GM21423 (cell line): ENCODE measurements at regions not wholly inside any gene's neighbourhood (a gene's known extent, or its start where the extent isn't known, plus 50 kb on each side); places are given as distances from the start of the nearest gene placed in this dataset.

ENCODE experiments used
- ATAC-seq: cut with Tn5 transposase; IDR thresholded peaks from one replicate; pipeline ENCODE4 v1.9.1; 2021; ENCODE audit warnings: mild to moderate bottlenecking, moderate library complexity; ENCODE audit not compliant: unreplicated experiment

DNA sequence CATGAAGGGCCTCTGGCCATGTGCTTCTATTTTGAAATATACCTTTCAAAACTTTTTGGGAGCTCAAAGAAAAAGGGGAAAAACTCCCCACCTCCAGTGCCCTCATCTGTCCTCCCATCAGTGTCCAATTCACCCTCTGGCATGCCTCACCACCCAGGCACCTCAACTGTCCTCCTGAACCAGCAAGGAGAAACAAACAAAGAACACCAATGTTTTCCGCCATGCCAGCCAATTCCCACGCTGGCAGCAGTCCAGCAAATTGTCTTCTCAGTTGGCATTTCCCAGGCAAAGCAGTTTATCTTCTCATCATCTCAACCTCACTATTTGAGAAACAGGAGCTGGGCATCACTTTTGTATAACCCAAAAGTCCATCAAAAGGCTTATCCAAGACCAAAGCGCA, 496.9 kb downstream of the SOX6 start:
- ATAC-seq, result no peak

DNA sequence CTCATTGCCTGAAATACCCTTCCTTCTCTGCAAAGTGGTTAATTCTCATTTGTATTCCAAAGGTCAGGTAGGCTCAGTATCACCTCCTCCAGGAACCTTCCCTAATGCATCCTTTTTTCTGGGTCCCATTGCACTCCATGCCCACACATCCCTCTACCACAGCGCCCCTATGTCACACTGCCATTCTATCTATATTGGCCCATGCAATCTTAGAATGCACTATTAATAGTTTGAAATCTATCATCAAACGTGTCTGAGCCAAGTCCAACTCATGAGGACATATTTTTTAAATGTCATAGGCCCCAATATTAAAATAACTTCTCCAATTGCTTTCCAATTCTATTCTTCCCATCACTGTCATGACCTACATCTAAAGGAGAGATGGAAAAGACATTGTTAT, 495.1 kb downstream of the SOX6 start:
- ATAC-seq, result no peak

DNA sequence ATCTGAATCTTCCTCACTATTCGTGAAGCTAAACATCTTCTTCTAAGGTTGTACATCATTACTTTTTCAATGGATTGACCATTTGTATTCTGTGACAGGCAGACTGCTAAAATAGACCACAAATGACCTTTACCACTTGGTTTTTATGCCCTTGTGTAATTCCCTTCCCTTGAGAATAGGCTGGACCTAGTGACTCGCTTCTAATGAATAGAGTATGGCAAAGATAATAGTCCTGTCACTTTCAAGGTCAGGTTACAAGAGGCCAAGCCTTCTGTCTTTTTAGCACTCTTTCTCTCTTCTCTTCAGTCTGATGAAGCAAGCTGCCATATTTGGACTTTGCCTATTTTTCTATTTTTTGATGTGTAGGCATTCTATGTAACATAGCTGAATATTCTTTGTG, 492.9 kb downstream of the SOX6 start:
- no peak for ATAC-seq

DNA sequence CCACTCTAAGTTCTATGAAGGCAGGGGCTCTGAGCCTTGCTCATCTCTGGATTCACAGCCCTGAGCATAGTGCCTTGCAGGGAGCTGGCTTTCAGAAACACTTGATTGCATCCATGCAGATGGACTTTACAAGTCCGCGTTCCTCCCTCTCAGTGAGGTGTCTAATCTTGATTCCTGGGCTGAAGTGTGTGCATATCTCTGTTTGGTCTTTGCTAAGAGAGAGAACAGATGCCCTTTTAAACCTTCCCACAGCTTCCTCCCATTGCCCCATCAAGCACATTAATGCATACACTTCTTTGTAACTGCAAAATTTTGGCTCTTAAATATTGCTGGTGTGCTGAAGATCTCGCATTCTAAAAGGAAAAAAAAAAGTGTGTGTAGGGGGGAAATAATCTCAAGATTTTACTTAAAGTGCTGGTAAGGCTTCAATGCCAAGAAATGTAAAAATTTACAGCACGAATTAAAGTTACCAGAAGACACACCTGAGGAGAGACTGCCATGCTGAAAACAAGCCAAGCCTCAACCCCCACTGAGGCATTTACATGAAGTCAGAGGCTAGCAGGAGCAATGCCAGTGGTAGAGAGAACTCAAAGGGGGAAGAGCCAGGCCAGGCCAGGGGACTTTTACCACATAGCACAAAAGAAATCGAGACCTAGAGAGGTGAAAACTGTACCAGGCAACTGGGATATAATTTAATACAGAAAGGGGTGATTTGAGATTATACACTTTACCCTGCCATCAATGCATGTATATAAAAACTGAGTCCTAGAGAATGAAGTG, 492.1 kb downstream of the SOX6 start:
- ATAC-seq, result no peak

DNA sequence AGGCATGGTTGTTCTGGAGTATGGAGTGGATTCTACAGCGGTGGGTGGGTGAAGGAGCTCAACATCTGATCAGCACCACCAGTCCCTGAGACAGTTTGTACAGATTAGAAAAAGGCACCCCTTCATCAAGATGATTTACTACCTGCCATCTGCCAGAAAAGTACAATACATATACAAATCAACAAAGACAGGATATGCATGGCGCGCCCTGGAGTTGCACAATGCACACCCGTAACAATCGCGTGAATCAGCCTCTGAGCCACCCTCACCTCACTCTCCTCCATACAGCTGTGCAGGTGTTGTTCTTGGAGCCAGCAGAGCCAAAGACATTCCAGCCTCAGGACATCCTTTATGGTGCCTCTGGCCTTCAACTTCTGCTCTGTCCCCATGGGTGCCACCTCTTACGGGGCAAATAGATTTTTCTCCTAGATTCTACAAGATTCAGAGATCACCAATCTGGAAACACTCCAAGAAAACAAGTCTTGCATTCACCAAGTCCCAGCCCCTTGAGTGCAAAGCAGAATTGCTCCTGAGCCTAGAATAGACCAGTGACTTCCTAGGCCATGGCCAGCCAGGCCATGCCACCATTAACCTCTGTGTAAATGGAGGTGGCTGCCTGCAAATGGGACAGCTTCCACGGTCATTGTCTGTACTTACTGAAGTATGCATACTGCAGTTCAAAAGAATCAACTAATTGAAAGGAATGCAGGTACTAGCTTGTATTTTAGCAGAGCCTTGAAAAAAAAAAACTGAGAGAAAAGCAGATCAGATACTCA, 490.9 kb downstream of the SOX6 start:
- no peak for ATAC-seq

- ATAC-seq, result no peak
Observed at GRCh38 chr11:15867871-15868270, 488.5 kb downstream of the SOX6 start.

- no peak for ATAC-seq
Observed at GRCh38 chr11:15870911-15871310, 485.4 kb downstream of the SOX6 start.

GRCh38 chr11:15871904-15872626, 484.3 kb downstream of the SOX6 start:
- ATAC-seq, result no peak

DNA sequence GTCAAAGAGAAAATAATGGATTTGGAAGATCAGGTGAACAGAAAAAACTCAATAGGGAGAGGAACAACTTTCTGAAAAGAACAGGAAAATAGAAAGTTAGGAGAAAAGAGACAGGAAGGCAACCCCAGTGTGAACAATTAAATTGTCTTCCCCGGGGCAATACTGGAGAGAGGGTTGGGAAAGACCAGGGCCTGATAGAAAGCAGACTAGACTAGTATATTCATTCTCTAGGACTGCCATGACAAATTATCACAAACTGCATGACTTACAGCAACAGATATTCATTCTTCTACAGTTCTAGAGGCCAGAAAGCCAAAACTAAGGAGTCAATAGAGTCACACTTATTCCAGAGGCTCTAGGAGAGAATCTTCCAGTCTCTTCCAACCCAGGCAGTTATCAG, 482.8 kb downstream of the SOX6 start:
- ATAC-seq, result no peak

DNA sequence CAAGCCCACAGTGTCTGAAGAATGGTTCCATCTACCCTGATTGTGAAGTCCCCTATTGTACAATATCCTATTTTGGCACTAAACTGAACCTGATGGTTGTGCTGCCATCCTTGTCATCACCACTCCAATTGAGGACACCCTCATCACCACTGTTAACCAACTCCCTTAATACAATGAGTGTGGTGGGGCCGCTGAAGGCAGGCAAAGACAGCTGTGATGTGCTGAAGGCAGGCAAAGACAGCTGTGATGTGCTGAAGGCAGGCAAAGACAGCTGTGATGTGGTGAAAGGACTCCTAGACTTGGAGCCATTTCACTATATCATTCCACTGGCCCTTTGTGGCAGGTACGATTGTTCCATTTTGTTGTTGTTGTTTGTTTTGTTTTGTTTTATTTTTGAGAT, 481.6 kb downstream of the SOX6 start:
- ATAC-seq, result no peak

- no peak for ATAC-seq
Observed at GRCh38 chr11:15875393-15875792, 481.0 kb downstream of the SOX6 start.

DNA sequence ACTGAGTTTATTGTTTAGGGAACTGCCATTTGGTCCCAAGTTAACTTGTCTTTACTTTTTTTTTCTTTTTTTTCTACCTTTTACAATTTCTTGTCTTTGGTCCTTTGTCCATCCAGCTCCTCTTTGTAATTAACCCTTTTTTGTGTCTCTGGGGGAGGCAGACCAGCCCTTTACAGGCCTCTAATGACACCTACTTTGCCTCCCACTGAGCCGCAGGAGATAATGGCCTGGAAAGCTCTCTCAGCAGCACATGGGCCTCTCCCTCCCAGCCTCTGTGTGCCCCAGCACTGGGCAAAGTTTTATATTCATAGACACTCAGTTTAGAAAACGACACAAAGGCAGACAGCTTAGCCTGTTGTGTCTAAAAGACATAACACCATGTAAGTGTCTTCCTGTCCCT, 480.4 kb downstream of the SOX6 start:
- ATAC-seq, result no peak

- ATAC-seq, result no peak
Observed at GRCh38 chr11:15878756-15879155, 477.6 kb downstream of the SOX6 start.

DNA sequence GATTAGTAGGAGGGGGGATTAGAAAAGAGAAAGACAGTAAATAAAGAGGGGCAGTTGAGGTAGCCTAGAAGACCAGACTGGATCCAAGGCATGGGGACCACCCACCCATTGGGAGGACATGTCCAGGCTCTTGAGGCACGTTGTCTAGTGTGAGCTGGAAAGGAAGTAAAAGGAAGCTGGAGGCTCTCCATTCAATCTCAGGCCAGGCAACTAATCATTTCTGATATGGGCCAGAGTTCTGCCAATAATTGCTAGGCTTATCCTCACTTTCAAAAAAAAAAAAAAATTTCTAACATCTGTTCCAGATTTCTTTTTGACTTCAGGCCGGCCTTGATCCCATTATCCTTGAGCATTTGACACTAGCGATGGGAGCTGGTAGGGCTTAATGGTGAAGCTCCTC, 476.1 kb downstream of the SOX6 start:
- ATAC-seq, result no peak

DNA sequence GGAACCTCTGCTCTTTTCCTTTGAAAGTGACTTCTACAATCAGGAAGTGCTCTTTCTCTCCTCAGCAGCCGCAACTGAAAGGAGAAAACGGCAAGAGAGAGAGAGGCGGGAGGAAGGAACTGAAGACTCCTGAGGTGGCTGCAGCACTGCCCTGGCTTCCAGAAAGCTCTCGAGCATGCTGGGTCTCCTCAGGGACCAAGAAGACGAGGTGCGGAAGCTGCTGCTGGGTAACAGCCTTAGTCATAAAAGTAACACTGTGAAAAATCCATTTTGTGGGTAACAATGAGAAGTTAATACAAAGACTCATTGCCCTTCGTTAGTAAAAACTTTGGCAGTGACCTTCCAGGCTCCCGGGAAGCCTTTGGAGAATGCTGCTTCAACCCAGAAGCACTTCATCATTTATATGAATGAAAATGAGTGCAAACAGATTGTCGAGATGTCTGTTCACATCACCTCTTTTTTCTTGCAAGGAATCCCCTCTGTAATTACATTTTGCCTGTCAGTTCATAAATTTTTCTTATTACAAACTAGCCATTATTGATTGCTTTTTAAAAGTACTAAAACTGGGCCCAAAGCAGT, 473.4 kb downstream of the SOX6 start:
- ATAC-seq, result no peak

DNA sequence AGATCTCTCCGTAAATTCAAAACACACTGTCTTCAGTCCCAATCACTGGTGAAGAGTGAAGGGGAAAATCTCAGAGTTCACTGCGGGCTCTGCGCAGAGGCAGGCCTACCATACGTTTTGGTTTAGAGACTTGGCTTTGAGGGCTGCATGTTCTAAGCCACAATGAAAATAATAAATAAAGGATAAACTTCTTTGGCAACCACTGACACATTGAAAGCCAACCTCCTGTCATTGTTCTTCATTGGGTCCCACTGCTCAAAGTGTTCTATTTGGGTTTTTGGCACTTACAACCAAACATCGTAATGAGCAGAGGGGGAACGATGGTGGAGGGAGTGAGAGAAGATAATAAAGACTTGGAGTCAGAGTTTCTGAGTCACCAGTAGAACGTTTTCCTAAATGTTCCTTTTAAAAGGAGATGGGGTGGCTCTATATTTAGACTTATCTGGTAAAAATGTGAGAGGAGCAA, 472.9 kb downstream of the SOX6 start:
- no peak for ATAC-seq

- no peak for ATAC-seq
Observed at GRCh38 chr11:15884141-15884540, 472.2 kb downstream of the SOX6 start.

DNA sequence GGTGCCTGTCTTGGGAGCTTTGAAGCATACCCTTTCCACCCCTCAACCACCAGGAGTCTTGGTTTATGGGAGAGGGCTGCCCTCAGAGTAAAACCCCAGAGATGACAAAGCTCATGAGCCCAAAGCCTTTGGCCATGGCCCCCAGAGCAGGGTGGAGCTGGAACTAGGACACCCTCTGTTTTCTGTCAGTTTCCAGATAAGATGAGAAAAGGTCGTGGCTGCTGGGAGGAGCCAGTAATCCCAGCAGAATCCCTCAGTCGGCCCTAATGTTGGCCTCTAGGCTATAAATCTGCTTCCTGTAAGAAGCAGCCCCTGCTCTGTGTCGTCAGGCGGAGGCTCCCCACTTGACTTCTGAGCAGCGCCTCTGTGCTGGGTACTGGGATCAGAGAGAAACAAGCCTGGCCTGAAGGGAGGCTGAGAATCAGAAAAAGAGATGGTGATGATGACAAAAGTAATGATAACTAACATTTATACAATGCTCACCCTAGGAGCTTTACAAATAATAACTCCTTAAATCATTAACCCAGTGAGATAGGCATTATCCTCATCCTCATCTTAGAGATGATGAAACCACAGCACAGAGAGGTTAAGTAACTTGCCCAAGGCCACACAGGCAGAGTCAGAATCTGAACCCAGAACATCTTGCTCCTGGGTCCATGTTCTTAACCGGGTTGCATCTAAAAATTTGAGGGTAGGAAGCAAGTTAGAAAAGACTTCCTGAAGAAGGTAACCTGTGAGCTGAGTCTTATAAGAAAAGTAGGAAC, 471.4 kb downstream of the SOX6 start:
- no peak for ATAC-seq

- no peak for ATAC-seq
Observed at GRCh38 chr11:15885854-15886253, 470.5 kb downstream of the SOX6 start.

GRCh38 chr11:15886299-15886698, 470.0 kb downstream of the SOX6 start:
- no peak for ATAC-seq

GRCh38 chr11:15886866-15887265, 469.5 kb downstream of the SOX6 start:
- ATAC-seq, result no peak
